Trophoblast cell (in vitro differentiated cells and primary cell): ENCODE measurements at regions not wholly inside any gene's neighbourhood (a gene's known extent, or its start where the extent isn't known, plus 50 kb on each side); places are given as distances from the start of the nearest gene placed in this dataset.

Source experiments
- DNase-seq, 2 donors: peaks; one replicate each; pipeline ENCODE4 v3.0.0-alpha.2; 2016
- H2AFZ ChIP-seq: 2 replicates; pipeline ENCODE4 v1.6.1; 2013; ENCODE audit warnings: low read length, moderate library complexity, mild to moderate bottlenecking; ENCODE audit not compliant: insufficient read depth, poor library complexity
- H2AK5ac ChIP-seq: 2 replicates; pipeline ENCODE4 v1.6.1; 2013; ENCODE audit warnings: mild to moderate bottlenecking, low read length
- H2BK120ac ChIP-seq: 2 replicates; pipeline ENCODE4 v1.6.1; 2013; ENCODE audit warnings: low read length, mild to moderate bottlenecking, moderate library complexity; ENCODE audit not compliant: insufficient read depth, poor library complexity
- H2BK12ac ChIP-seq: 2 replicates; pipeline ENCODE4 v1.6.1; 2013; ENCODE audit warnings: mild to moderate bottlenecking, low read length, moderate library complexity
- H2BK5ac ChIP-seq: 2 replicates; pipeline ENCODE4 v1.6.1; 2013; ENCODE audit warnings: low read length, low read depth, moderate library complexity, mild to moderate bottlenecking; ENCODE audit not compliant: poor library complexity
- H3K14ac ChIP-seq: 2 replicates; pipeline ENCODE4 v1.6.1; 2013; ENCODE audit warnings: mild to moderate bottlenecking, low read length
- H3K18ac ChIP-seq: 2 replicates; pipeline ENCODE4 v1.6.1; 2013; ENCODE audit warnings: mild to moderate bottlenecking, low read length
- H3K23ac ChIP-seq: 2 replicates; pipeline ENCODE4 v1.6.1; 2013; ENCODE audit warnings: low read length
- H3K27ac ChIP-seq: 2 replicates; pipeline ENCODE4 v1.5.1; 2013; ENCODE audit warnings: low read depth, mild to moderate bottlenecking, inconsistent platforms, low read length, moderate library complexity
- H3K27me3 ChIP-seq: 2 replicates; pipeline ENCODE4 v1.6.1; 2013; ENCODE audit warnings: inconsistent platforms, mild to moderate bottlenecking, low read length, moderate library complexity; ENCODE audit not compliant: insufficient read depth
- H3K36me3 ChIP-seq, 2 experiments: 1 replicate in 1 of 2; 2 replicates in 1 of 2; pipeline ENCODE4 v1.6.1; 2013; ENCODE audit warnings: low read length in 2 of 2, mild to moderate bottlenecking in 2 of 2, moderate library complexity in 1 of 2; ENCODE audit not compliant: insufficient read depth in 2 of 2, control insufficient read depth in 1 of 2
- H3K4ac ChIP-seq: 2 replicates; pipeline ENCODE4 v1.6.1; 2013; ENCODE audit warnings: low read depth, mild to moderate bottlenecking, low read length, moderate library complexity
- H3K4me1 ChIP-seq, 2 experiments: 1 replicate in 1 of 2; 2 replicates in 1 of 2; pipeline ENCODE4 v1.6.1; 2013; ENCODE audit warnings: low read length in 2 of 2, mild to moderate bottlenecking in 2 of 2, moderate library complexity in 1 of 2; ENCODE audit not compliant: insufficient read depth in 2 of 2, control insufficient read depth in 1 of 2
- H3K4me2 ChIP-seq: 2 replicates; pipeline ENCODE4 v1.6.1; 2013; ENCODE audit warnings: inconsistent platforms, mild to moderate bottlenecking, low read length, moderate library complexity
- H3K4me3 ChIP-seq: 2 replicates; pipeline ENCODE4 v1.5.1; 2013; ENCODE audit warnings: mild to moderate bottlenecking, low read depth, low read length, inconsistent platforms
- H3K79me1 ChIP-seq: one replicate; pipeline ENCODE4 v1.6.1; 2013; ENCODE audit warnings: low read length
- H3K79me2 ChIP-seq: 2 replicates; pipeline ENCODE4 v1.6.1; 2013; ENCODE audit warnings: low read length, mild to moderate bottlenecking; ENCODE audit not compliant: control insufficient read depth, insufficient read depth, poor library complexity
- H3K9ac ChIP-seq: 2 replicates; pipeline ENCODE4 v1.6.1; 2013; ENCODE audit warnings: mild to moderate bottlenecking, low read length
- H3K9me3 ChIP-seq: 2 replicates; pipeline ENCODE4 v1.6.1; 2013; ENCODE audit warnings: low read depth, mild to moderate bottlenecking, control low read depth, inconsistent platforms, low read length; ENCODE audit not compliant: insufficient read depth
- H4K12ac ChIP-seq: 2 replicates; pipeline ENCODE4 v1.6.1; 2013; ENCODE audit warnings: low read depth, mild to moderate bottlenecking, low read length, moderate library complexity
- H4K8ac ChIP-seq: 2 replicates; pipeline ENCODE4 v1.6.1; 2013; ENCODE audit warnings: low read depth, mild to moderate bottlenecking, low read length, moderate library complexity
- H4K91ac ChIP-seq: one replicate; pipeline ENCODE4 v1.6.1; 2013; ENCODE audit warnings: low read depth, mild to moderate bottlenecking, low read length, moderate library complexity
- WGBS: extraction: QIAGEN DNeasy Blood & Tissue Kit; methylation state at CpG from one replicate; pipeline ENCODE4 v1.1.7; 2013; ENCODE audit warnings: missing lambda C conversion rate; ENCODE audit not compliant: insufficient read length, insufficient coverage; ENCODE audit errors: extremely low coverage; 5-methylcytosine and 5-hydroxymethylcytosine counted together

DNA sequence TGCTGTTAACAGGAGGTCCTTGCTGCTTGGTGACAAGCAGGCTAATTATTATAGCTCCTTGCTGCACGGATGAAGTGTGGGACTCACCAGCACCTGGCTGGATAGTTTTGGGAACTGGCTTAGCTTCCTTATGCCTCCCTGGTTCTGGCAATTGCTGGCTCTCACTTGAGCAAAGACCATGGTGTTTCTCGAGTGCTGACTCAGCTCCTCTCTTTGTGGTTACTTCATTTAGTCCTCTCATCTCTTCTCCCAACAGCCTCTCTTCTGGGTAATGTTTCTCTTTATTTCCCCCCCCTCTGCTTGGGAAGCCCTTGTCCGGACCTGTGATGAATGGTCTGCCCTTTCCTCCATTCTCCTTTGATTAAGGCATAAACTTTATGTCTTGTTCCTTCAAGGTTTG, 100.4 kb downstream of the CBLL2 start:
- Histone ChIP-seq H2BK5ac (no peak overlapping the region), H4K91ac (no peak overlapping the region), H2AK5ac (no peak overlapping the region), H2BK120ac (no peak overlapping the region), H3K9ac (no peak overlapping the region), H4K8ac (no peak overlapping the region), H3K4me2 (no peak overlapping the region), H3K14ac (no peak overlapping the region), H2BK12ac (no peak overlapping the region), H3K23ac (no peak overlapping the region), H4K12ac (no peak overlapping the region), H3K27ac (no peak overlapping the region), H3K4ac (no peak overlapping the region), H3K36me3 (no peaks in the 10 kb centered on the region), H3K4me1 (no peaks in the 10 kb centered on the region), H3K27me3 (no peaks in the 10 kb centered on the region), H3K9me3 (no peaks in the 10 kb centered on the region), H3K4me3 (no peak overlapping the region), H3K79me1 (no peaks in the 10 kb centered on the region), H3K79me2 (no peaks in the 10 kb centered on the region), H2AFZ (no peak overlapping the region), H3K18ac (no peak overlapping the region)
- no CpG with 5 or more reads among the region's 3 CpGs for WGBS
- no peak for DNase-seq

- no peak overlapping the region for H2BK5ac ChIP-seq
- H3K79me1 ChIP-seq: no peaks in the 10 kb centered on the region
- H3K79me2 ChIP-seq: no peaks in the 10 kb centered on the region
- H2AK5ac ChIP-seq: no peak overlapping the region
- no peak overlapping the region for H2BK12ac ChIP-seq
- H3K14ac ChIP-seq: no peak overlapping the region
- no peak overlapping the region for H4K91ac ChIP-seq
- H2BK120ac ChIP-seq: no peak overlapping the region
- DNase-seq: no peak
- no peak overlapping the region for H3K9ac ChIP-seq
- no peak overlapping the region for H3K4me2 ChIP-seq
- no peaks in the 10 kb centered on the region for H3K4me1 ChIP-seq
- no peak overlapping the region for H3K4me3 ChIP-seq
- H3K9me3 ChIP-seq: no peaks in the 10 kb centered on the region
- no peak overlapping the region for H3K18ac ChIP-seq
- H3K27me3 ChIP-seq: no peaks in the 10 kb centered on the region
- no peak overlapping the region for H3K23ac ChIP-seq
- H3K36me3 ChIP-seq: no peaks in the 10 kb centered on the region
- no CpG with 5 or more reads among the region's 1 CpG for WGBS
- H2AFZ ChIP-seq: no peak overlapping the region
- no peak overlapping the region for H3K27ac ChIP-seq
- no peak overlapping the region for H3K4ac ChIP-seq
- no peak overlapping the region for H4K12ac ChIP-seq
- no peak overlapping the region for H4K8ac ChIP-seq
Measured at GRCh38 chrX:22373766-22374165, 101.1 kb downstream of the CBLL2 start.

DNA sequence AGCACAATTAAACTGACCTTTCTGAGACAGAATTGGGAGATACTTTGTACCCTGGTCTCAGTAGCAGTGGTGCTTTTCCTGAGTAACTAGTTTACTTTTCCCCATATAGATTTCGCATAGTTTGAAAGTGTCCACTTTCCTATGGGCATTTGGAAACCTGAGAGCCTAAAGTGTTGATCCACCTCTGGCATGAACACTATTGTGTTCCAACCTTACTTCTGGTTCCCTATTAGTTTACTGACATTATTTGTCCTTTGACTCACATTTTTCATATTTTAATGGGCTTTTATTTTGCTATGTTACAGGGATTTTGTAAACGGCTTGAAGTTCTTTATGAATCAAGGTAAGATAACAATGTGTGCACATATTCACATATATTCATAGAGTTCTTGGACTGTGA, 103.7 kb downstream of the CBLL2 start:
- Histone ChIP-seq H4K91ac (no peak overlapping the region), H3K9me3 (no peaks in the 10 kb centered on the region), H2AK5ac (no peak overlapping the region), H4K8ac (no peak overlapping the region), H4K12ac (no peak overlapping the region), H2BK120ac (no peak overlapping the region), H3K4ac (no peak overlapping the region), H3K4me3 (no peak overlapping the region), H3K4me2 (no peak overlapping the region), H3K14ac (no peak overlapping the region), H3K18ac (no peak overlapping the region), H3K9ac (no peak overlapping the region), H3K27ac (no peak overlapping the region), H3K27me3 (no peaks in the 10 kb centered on the region), H3K79me2 (no peaks in the 10 kb centered on the region), H3K79me1 (no peaks in the 10 kb centered on the region), H3K36me3 (no peaks in the 10 kb centered on the region), H3K23ac (no peak overlapping the region), H3K4me1 (no peaks in the 10 kb centered on the region), H2BK5ac (no peak overlapping the region), H2AFZ (no peak overlapping the region), H2BK12ac (no peak overlapping the region)
- WGBS: no CpG with 5 or more reads among the region's 2 CpGs
- DNase-seq: no peak

GRCh38 chrX:22378296-22378695, 105.6 kb downstream of the CBLL2 start:
- Histone ChIP-seq H2AK5ac (no peak overlapping the region), H3K36me3 (no peaks in the 10 kb centered on the region), H3K4me2 (no peak overlapping the region), H3K14ac (no peak overlapping the region), H3K23ac (no peak overlapping the region), H4K8ac (no peak overlapping the region), H2BK120ac (no peak overlapping the region), H3K4me3 (no peak overlapping the region), H3K9me3 (no peaks in the 10 kb centered on the region), H3K79me2 (no peaks in the 10 kb centered on the region), H3K27ac (no peak overlapping the region), H2BK5ac (no peak overlapping the region), H3K4me1 (no peaks in the 10 kb centered on the region), H3K9ac (no peak overlapping the region), H3K27me3 (no peaks in the 10 kb centered on the region), H4K12ac (no peak overlapping the region), H3K18ac (no peak overlapping the region), H3K4ac (no peak overlapping the region), H2BK12ac (no peak overlapping the region), H3K79me1 (no peaks in the 10 kb centered on the region), H4K91ac (no peak overlapping the region), H2AFZ (no peak overlapping the region)
- DNase-seq: peak in 1 of 2 donors; percentile 1
- no CpG with 5 or more reads among the region's 4 CpGs for WGBS
